Caco-2 (cell line): ENCODE measurements at regions not wholly inside any gene's neighbourhood (a gene's known extent, or its start where the extent isn't known, plus 50 kb on each side); places are given as distances from the start of the nearest gene placed in this dataset.

Experiments used
- BruUV-seq: library from RNA; stranded (reverse); fragments of 400-500 nt; replicated peaks from 2 replicates; lab custom pipeline; 2021; lab: Mats Ljungman, UMichigan
- CTCF ChIA-PET: fragments of 300-600 bp; sonication (Branson Sonifier 250); formaldehyde crosslinking; loops from one replicate; lab custom pipeline; 2022; ENCODE audit warnings: antibody characterized with exemption; lab: Charles Lee
- POLR2A ChIA-PET: fragments of 300-600 bp; sonication (Branson Sonifier 250); formaldehyde crosslinking; loops from one replicate; lab custom pipeline; 2022; ENCODE audit warnings: antibody characterized with exemption; lab: Charles Lee
- DNase-seq, 2 experiments: peaks; one replicate each; pipeline versions ENCODE4 v3.0.0 to v3.0.0-alpha.2; 2020 to 2022
- H3K27me3 ChIP-seq: replicated peaks from 2 replicates; pipeline ENCODE4 v1.6.0; 2011; ENCODE audit warnings: low read length; ENCODE audit not compliant: control insufficient read depth, insufficient read depth
- H3K36me3 ChIP-seq: 2 replicates; pipeline ENCODE4 v1.5.1; 2011; ENCODE audit warnings: low read length; ENCODE audit not compliant: control insufficient read depth, insufficient read depth
- H3K4me1 ChIP-seq: fragments of 250-450 bp; sonication (Bioruptor Pico); 2 replicates; pipeline ENCODE4 v1.5.1; 2020; ENCODE audit warnings: mild to moderate bottlenecking
- H3K4me3 ChIP-seq: 2 replicates; pipeline ENCODE4 v1.5.1; 2011; ENCODE audit warnings: low read depth, mild to moderate bottlenecking, control low read depth, low read length
- H3K9me3 ChIP-seq: fragments of 250-450 bp; sonication (Bioruptor Pico); 2 replicates; pipeline ENCODE4 v1.5.1; 2020; ENCODE audit warnings: mild to moderate bottlenecking, moderate library complexity
- H3K27ac Mint-ChIP-seq: one replicate; pipeline ENCODE4 v1.8.0; 2022; ENCODE audit warnings: mixed read lengths; ENCODE audit not compliant: unreplicated experiment
- H3K27me3 Mint-ChIP-seq: one replicate; pipeline ENCODE4 v1.8.0; 2022; ENCODE audit warnings: mixed read lengths; ENCODE audit not compliant: insufficient read depth, unreplicated experiment
- H3K36me3 Mint-ChIP-seq: one replicate; pipeline ENCODE4 v1.8.0; 2022; ENCODE audit warnings: mild to moderate bottlenecking, mixed read lengths; ENCODE audit not compliant: insufficient read depth, unreplicated experiment
- H3K4me1 Mint-ChIP-seq: one replicate; pipeline ENCODE4 v1.8.0; 2022; ENCODE audit warnings: low read depth, mixed read lengths; ENCODE audit not compliant: unreplicated experiment
- H3K4me3 Mint-ChIP-seq: one replicate; pipeline ENCODE4 v1.8.0; 2022; ENCODE audit warnings: mild to moderate bottlenecking, moderate library complexity, mixed read lengths; ENCODE audit not compliant: unreplicated experiment
- H3K9me3 Mint-ChIP-seq: one replicate; pipeline ENCODE4 v1.8.0; 2022; ENCODE audit warnings: mixed read lengths; ENCODE audit not compliant: unreplicated experiment
- CTCF ChIP-seq, 2 experiments: fragments of 200-600 bp in 1 of 2; IDR thresholded peaks; 1 replicate in 1 of 2; 2 replicates in 1 of 2; pipeline versions ENCODE4 v1.5.1 to v1.8.0; 2011 to 2022; ENCODE audit warnings: antibody characterized with exemption in 1 of 2, control low read depth in 1 of 2, inconsistent platforms in 1 of 2, low read depth in 1 of 2, low read length in 1 of 2, mild to moderate bottlenecking in 1 of 2, moderate library complexity in 1 of 2; ENCODE audit not compliant: insufficient read depth in 1 of 2, severe bottlenecking in 1 of 2, unreplicated experiment in 1 of 2
- intact Hi-C: fragments of 100-400 bp; cut with micrococcal nuclease; formaldehyde crosslinking; loops from one replicate; pipeline ENCODE4 v1.10.0; 2022; ENCODE audit not compliant: unreplicated experiment

- no peak overlapping the region for H3K27ac Mint-ChIP-seq
- no peaks in the 10 kb centered on the region for H3K9me3 Mint-ChIP-seq
- CTCF ChIA-PET: no interaction called here
- no peak overlapping the region for H3K4me3 Mint-ChIP-seq
- peaks cover 5% of the 10 kb centered on the region; the same call in 1 of the 2 replicates for H3K4me1 ChIP-seq
- DNase-seq: no peak
- no peaks in the 10 kb centered on the region for H3K4me1 Mint-ChIP-seq
- POLR2A ChIA-PET: no interaction called here
- no peak for TF ChIP-seq CTCF (IDR thresholded peaks at IDR 0.05; ENCODE audit: insufficient read depth in 1 of 2, low read depth in 1 of 2, low read length in 1 of 2, severe bottlenecking in 1 of 2, unreplicated experiment in 1 of 2)
- no peaks in the 10 kb centered on the region for H3K27me3 ChIP-seq
- BruUV-seq: no TSS peak
- intact Hi-C loops: no loop called here
- H3K36me3 Mint-ChIP-seq: no peaks in the 10 kb centered on the region
- no peak overlapping the region for H3K4me3 ChIP-seq
- no peaks in the 10 kb centered on the region for H3K9me3 ChIP-seq
- no peaks in the 10 kb centered on the region for H3K27me3 Mint-ChIP-seq
- H3K36me3 ChIP-seq: no peaks in the 10 kb centered on the region
These were observed 74.7 kb upstream of the SPTLC1 start for GRCh38 chr9:92189782-92190535.

GRCh38 chr9:92188969-92189781 is 74.0 kb upstream of the SPTLC1 start:
- Histone ChIP-seq H3K9me3 (no peaks in the 10 kb centered on the region), H3K4me3 (no peak overlapping the region), H3K36me3 (no peaks in the 10 kb centered on the region), H3K27me3 (no peaks in the 10 kb centered on the region), H3K4me1 (peaks cover 5% of the 10 kb centered on the region; the same call in 1 of the 2 replicates)
- no peak for TF ChIP-seq CTCF (IDR thresholded peaks at IDR 0.05; ENCODE audit: insufficient read depth in 1 of 2, low read depth in 1 of 2, low read length in 1 of 2, severe bottlenecking in 1 of 2, unreplicated experiment in 1 of 2)
- Mint-ChIP-seq H3K4me3 (no peak overlapping the region), H3K27me3 (peaks cover 2% of the 10 kb centered on the region), H3K36me3 (no peaks in the 10 kb centered on the region), H3K9me3 (peaks cover 6% of the 10 kb centered on the region), H3K4me1 (no peaks in the 10 kb centered on the region), H3K27ac (no peak overlapping the region)
- no TSS peak for BruUV-seq
- DNase-seq: no peak
- CTCF ChIA-PET: no interaction called here
- intact Hi-C loops: no loop called here
- POLR2A ChIA-PET: no interaction called here

- Histone ChIP-seq H3K9me3 (no peaks in the 10 kb centered on the region), H3K27me3 (no peaks in the 10 kb centered on the region), H3K4me1 (peaks cover 5% of the 10 kb centered on the region; the same call in 1 of the 2 replicates), H3K36me3 (no peaks in the 10 kb centered on the region), H3K4me3 (no peak overlapping the region)
- no peak for DNase-seq
- POLR2A ChIA-PET: no interaction called here
- no peaks in the 10 kb centered on the region for H3K4me1 Mint-ChIP-seq
- no TSS peak for BruUV-seq
- H3K4me3 Mint-ChIP-seq: no peak overlapping the region
- TF ChIP-seq CTCF (IDR thresholded peaks at IDR 0.05; ENCODE audit: insufficient read depth in 1 of 2, low read depth in 1 of 2, low read length in 1 of 2, severe bottlenecking in 1 of 2, unreplicated experiment in 1 of 2): no peak
- H3K9me3 Mint-ChIP-seq: peaks cover 14% of the 10 kb centered on the region
- no peak overlapping the region for H3K27ac Mint-ChIP-seq
- peaks cover 2% of the 10 kb centered on the region for H3K27me3 Mint-ChIP-seq
- intact Hi-C loops: no loop called here
- H3K36me3 Mint-ChIP-seq: no peaks in the 10 kb centered on the region
- CTCF ChIA-PET: no interaction called here
These were observed 72.9 kb upstream of the SPTLC1 start for GRCh38 chr9:92187989-92188714.
